HepG2 (cell line): ENCODE measurements at regions not wholly inside any gene's neighbourhood (a gene's known extent, or its start where the extent isn't known, plus 50 kb on each side); places are given as distances from the start of the nearest gene placed in this dataset.

Source experiments
- ATAC-seq: fragments of 200-7000 bp; cut with Tn5 transposase; 3 replicates; pipeline ENCODE4 v1.9.1; 2020; ENCODE audit warnings: mild to moderate bottlenecking, moderate library complexity
- BruUV-seq: library from RNA; stranded (reverse); fragments of 400-500 nt; replicated peaks from 2 replicates; lab custom pipeline; 2021; lab: Mats Ljungman, UMichigan
- CTCF ChIA-PET: fragments of 300-600 bp; formaldehyde crosslinking; extraction: SDS; loops from one replicate; lab custom pipeline; 2021; ENCODE audit warnings: low total read pairs, inconsistent platforms, low intra/inter-chr PET ratio; lab: Yijun Ruan, JAX
- POLR2A ChIA-PET: fragments of 350-600 bp; sonication (Branson Sonifier 250); formaldehyde crosslinking; loops from one replicate; lab custom pipeline; 2020; ENCODE audit warnings: antibody characterized with exemption, inconsistent platforms; lab: Yijun Ruan, JAX
- DNase-seq: peaks from one replicate; pipeline ENCODE4 v3.0.0-alpha.2; 2015; ENCODE audit warnings: low spot score
- FAIRE-seq: peaks from 3 replicates; lab custom pipeline; 2011; peaks lifted over from hg19 to GRCh38; lab: Jason Lieb, UNC
- H2AFZ ChIP-seq: one replicate; pipeline ENCODE4 v1.6.1; 2011; ENCODE audit warnings: low read length, inconsistent platforms
- H3K27ac ChIP-seq: fragments of 300-600 bp; 3 replicates; pipeline ENCODE4 v1.8.0; 2011; ENCODE audit warnings: mixed run types, mild to moderate bottlenecking, mixed read lengths, low read length, inconsistent platforms; ENCODE audit not compliant: insufficient read depth; ENCODE audit errors: extremely low read length
- H3K27me3 ChIP-seq, 2 experiments: fragments of 200-600 bp in 1 of 2; 2 replicates in 1 of 2; 3 replicates in 1 of 2; pipeline versions ENCODE4 v1.6.0 to v1.8.0; 2011; ENCODE audit warnings: low read length in 2 of 2, mild to moderate bottlenecking in 2 of 2, moderate library complexity in 2 of 2, inconsistent platforms in 1 of 2; ENCODE audit not compliant: insufficient read depth in 2 of 2, control insufficient read depth in 1 of 2
- H3K36me3 ChIP-seq, 2 experiments: fragments of 200-600 bp in 1 of 2; replicated peaks in 1 of 2; 2 replicates in 1 of 2; 3 replicates in 1 of 2; pipeline versions ENCODE4 v1.5.1 to v1.8.0; 2011; ENCODE audit warnings: low read length in 2 of 2, inconsistent platforms in 1 of 2; ENCODE audit not compliant: insufficient read depth in 2 of 2, control insufficient read depth in 1 of 2
- H3K4me1 ChIP-seq: 2 replicates; pipeline ENCODE4 v1.5.1; 2012; ENCODE audit warnings: low read length, inconsistent platforms; ENCODE audit not compliant: insufficient read depth
- H3K4me2 ChIP-seq: 2 replicates; pipeline ENCODE4 v1.6.0; 2011; ENCODE audit warnings: low read depth, low read length, inconsistent platforms
- H3K4me3 ChIP-seq, 3 experiments: fragments of 200-600 bp in 1 of 3; sonication (generic), shearing (Covaris generic) in 1 of 3; replicated peaks in 1 of 3; 2 replicates each; pipeline ENCODE4 v1.5.1; 2011 to 2016; ENCODE audit warnings: low read length in 3 of 3, inconsistent platforms in 2 of 3, low read depth in 2 of 3, mild to moderate bottlenecking in 2 of 3, control low read depth in 1 of 3, mixed read lengths in 1 of 3; ENCODE audit not compliant: insufficient read depth in 1 of 3
- H3K79me2 ChIP-seq: one replicate; pipeline ENCODE4 v1.6.1; 2011; ENCODE audit warnings: low read length, inconsistent platforms; ENCODE audit not compliant: insufficient read depth
- H3K9ac ChIP-seq: 2 replicates; pipeline ENCODE4 v1.6.0; 2011; ENCODE audit warnings: mild to moderate bottlenecking, low read depth, low read length, inconsistent platforms; ENCODE audit not compliant: insufficient read depth
- H3K9me3 ChIP-seq: 2 replicates; pipeline ENCODE4 v1.5.1; 2012; ENCODE audit warnings: mild to moderate bottlenecking, low read length
- H4K20me1 ChIP-seq: 2 replicates; pipeline ENCODE4 v1.6.0; 2011; ENCODE audit warnings: inconsistent platforms, mild to moderate bottlenecking, low read length, moderate library complexity; ENCODE audit not compliant: insufficient read depth
- DRAP1 ChIP-seq: IDR thresholded peaks from 2 replicates; pipeline ENCODE4 v1.6.1; 2016; ENCODE audit warnings: missing genetic modification reagents, missing compliant biosample characterization
- ELK4 ChIP-seq: sonication (generic); formaldehyde crosslinking; IDR thresholded peaks from 2 replicates; pipeline ENCODE4 v1.9.0; 2021; ENCODE audit warnings: missing genetic modification reagents, borderline replicate concordance
- MLLT10 ChIP-seq: sonication (generic); formaldehyde crosslinking; IDR thresholded peaks from 2 replicates; pipeline ENCODE4 v1.4.0; 2020; ENCODE audit warnings: missing genetic modification reagents
- NFYC ChIP-seq: IDR thresholded peaks from 2 replicates; pipeline ENCODE4 v1.6.1; 2016; ENCODE audit warnings: missing genetic modification reagents, missing compliant biosample characterization
- PREB ChIP-seq: sonication (generic); formaldehyde crosslinking; IDR thresholded peaks from 2 replicates; pipeline ENCODE4 v1.4.0; 2020; ENCODE audit warnings: missing genetic modification reagents
- RNF2 ChIP-seq: fragments of 450-650 bp; conservative IDR thresholded peaks from 2 replicates; pipeline ENCODE4 v1.6.1; 2016; ENCODE audit warnings: low read depth
- SMAD1 ChIP-seq: sonication (generic); formaldehyde crosslinking; IDR thresholded peaks from 2 replicates; pipeline ENCODE4 v1.4.0; 2020; ENCODE audit warnings: missing genetic modification reagents, low read depth, mild to moderate bottlenecking, borderline replicate concordance
- TEF ChIP-seq: sonication (generic); formaldehyde crosslinking; IDR thresholded peaks from 2 replicates; pipeline ENCODE4 v1.5.0; 2020; ENCODE audit warnings: missing genetic modification reagents
- TRAFD1 ChIP-seq: sonication (generic); formaldehyde crosslinking; IDR thresholded peaks from 2 replicates; pipeline ENCODE4 v1.5.1; 2020; ENCODE audit warnings: missing genetic modification reagents, mild to moderate bottlenecking, borderline replicate concordance
- ZBTB26 ChIP-seq: IDR thresholded peaks from 2 replicates; pipeline ENCODE4 v1.6.1; 2016; ENCODE audit warnings: missing compliant biosample characterization, missing genetic modification reagents, borderline replicate concordance
- ZFP36L2 ChIP-seq: sonication (generic); formaldehyde crosslinking; IDR thresholded peaks from 2 replicates; pipeline ENCODE4 v1.4.0; 2020; ENCODE audit warnings: missing genetic modification reagents
- ZNF224 ChIP-seq: sonication (generic); formaldehyde crosslinking; IDR thresholded peaks from 2 replicates; pipeline ENCODE4 v1.5.0; 2020; ENCODE audit warnings: mild to moderate bottlenecking, missing genetic modification reagents
- ZNF33A ChIP-seq: sonication (generic); formaldehyde crosslinking; IDR thresholded peaks from 2 replicates; pipeline ENCODE4 v1.5.1; 2020; ENCODE audit warnings: missing genetic modification reagents, mild to moderate bottlenecking, moderate library complexity, borderline replicate concordance
- ZNF619 ChIP-seq: sonication (generic); formaldehyde crosslinking; IDR thresholded peaks from 2 replicates; pipeline ENCODE4 v1.4.0; 2020; ENCODE audit warnings: mild to moderate bottlenecking, missing genetic modification reagents
- WGBS: methylation state at CpG from one replicate; pipeline ENCODE4 v1.1.6; 2017; ENCODE audit warnings: low lambda C conversion rate; 5-methylcytosine and 5-hydroxymethylcytosine counted together
- in situ Hi-C: cut with HindIII; loops from 2 replicates; pipeline ENCODE4 v1.10.0; 2017; ENCODE audit warnings: low pct_unique_long_range_greater_than_20kb; ENCODE audit not compliant: extremely low pct_ligation_motif_present
- intact Hi-C: fragments of 100-400 bp; cut with micrococcal nuclease; formaldehyde crosslinking; loops from one replicate; pipeline ENCODE4 v1.10.0; 2022; ENCODE audit not compliant: unreplicated experiment
- TF ChIP-seq, protein P1 (sequence below): sonication (generic); formaldehyde crosslinking; IDR thresholded peaks from 2 replicates; pipeline ENCODE4 v1.5.0; 2020; ENCODE audit warnings: missing genetic modification reagents, mild to moderate bottlenecking, borderline replicate concordance

DNA sequence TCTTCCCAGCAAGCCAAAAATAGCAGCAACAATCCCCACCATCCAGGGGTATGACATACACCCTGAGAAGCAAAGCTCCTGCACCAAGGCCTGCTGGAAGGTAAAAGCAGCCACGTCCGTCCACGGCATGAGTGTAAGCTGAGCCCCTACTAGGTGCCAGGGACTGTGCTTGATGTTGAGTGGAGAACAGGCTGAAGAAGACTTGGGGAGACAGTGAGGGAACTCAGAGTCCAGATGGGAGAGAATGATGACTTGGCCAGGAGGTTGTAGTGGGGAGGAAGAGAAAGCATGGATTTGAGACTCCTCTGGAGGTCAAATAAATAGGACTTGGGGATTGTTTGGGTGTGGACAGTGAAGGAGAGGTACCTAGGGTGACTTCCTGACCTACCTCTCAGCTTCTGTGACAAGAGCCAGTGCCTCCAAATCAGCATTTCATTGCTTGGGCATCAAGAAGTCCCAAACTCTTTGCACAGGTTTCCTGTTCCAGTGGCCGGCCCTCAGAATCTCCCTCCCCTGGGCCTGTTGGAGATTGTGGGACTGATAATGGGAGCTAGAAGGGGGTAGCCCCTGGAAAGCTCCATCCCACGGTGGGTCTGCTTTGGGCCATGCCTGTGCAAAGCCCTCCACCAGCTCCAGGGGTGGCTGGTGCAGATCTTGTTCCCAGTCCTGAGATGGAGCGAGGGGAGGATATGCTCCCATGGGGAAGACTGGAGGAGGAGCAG is 58.3 kb upstream of the ADAMTS2 start:
- Histone ChIP-seq H3K79me2 (no peaks in the 10 kb centered on the region), H3K36me3 (no peaks in the 10 kb centered on the region), H4K20me1 (no peaks in the 10 kb centered on the region), H3K4me1 (no peaks in the 10 kb centered on the region), H3K4me2 (no peak overlapping the region), H3K9ac (no peak overlapping the region), H3K27me3 (peaks cover 0 to 2% of the 10 kb centered on the region in 2 experiments; a peak in 1 of 5 replicates), H2AFZ (no peak overlapping the region), H3K9me3 (peaks cover 36% of the 10 kb centered on the region), H3K27ac (no peak overlapping the region), H3K4me3 (no peak overlapping the region)
- ChIA-PET CTCF (no interaction called here), POLR2A (no interaction called here)
- FAIRE-seq = no peak
- no peak for ATAC-seq
- 3% methylated on average over 6 of the region's 6 CpGs for WGBS
- BruUV-seq = no TSS peak
- intact Hi-C loops = no loop called here
- no peak for DNase-seq
- in situ Hi-C loops = no loop called here
- no peak for TF ChIP-seq ZNF224
- TF ChIP-seq SMAD1 (CRISPR knock-in tag) = no peak
- no peak for TF ChIP-seq MLLT10 (CRISPR knock-in tag)
- TF ChIP-seq, protein P1, sequence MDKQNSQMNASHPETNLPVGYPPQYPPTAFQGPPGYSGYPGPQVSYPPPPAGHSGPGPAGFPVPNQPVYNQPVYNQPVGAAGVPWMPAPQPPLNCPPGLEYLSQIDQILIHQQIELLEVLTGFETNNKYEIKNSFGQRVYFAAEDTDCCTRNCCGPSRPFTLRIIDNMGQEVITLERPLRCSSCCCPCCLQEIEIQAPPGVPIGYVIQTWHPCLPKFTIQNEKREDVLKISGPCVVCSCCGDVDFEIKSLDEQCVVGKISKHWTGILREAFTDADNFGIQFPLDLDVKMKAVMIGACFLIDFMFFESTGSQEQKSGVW (CRISPR knock-in tag) = no peak
- TF ChIP-seq TRAFD1 (CRISPR knock-in tag) = no peak
- TF ChIP-seq NFYC (CRISPR knock-in tag) = no peak
- no peak for TF ChIP-seq RNF2
- no peak for TF ChIP-seq DRAP1 (CRISPR knock-in tag)
- TF ChIP-seq ZFP36L2 = no peak
- TF ChIP-seq ZBTB26 (CRISPR knock-in tag) = no peak
- TF ChIP-seq ELK4 = no peak
- TF ChIP-seq ZNF619 (CRISPR knock-in tag) = no peak
- TF ChIP-seq TEF (CRISPR knock-in tag) = no peak
- no peak for TF ChIP-seq ZNF33A (CRISPR knock-in tag)
- TF ChIP-seq PREB (CRISPR knock-in tag) = no peak
